ENCODE measurements at regions not wholly inside any gene's neighbourhood (a gene's known extent, or its start where the extent isn't known, plus 50 kb on each side); places are given as distances from the start of the nearest gene placed in this dataset.

GRCh38 chr18:64663086-64663485 is 514.2 kb upstream of the LINC00305 start:
- Histone ChIP-seq H3K27me3 (ENCODE audit: control insufficient read depth, insufficient read depth, low read length) (no peaks in the 10 kb centered on the region), H3K4me2 (ENCODE audit: low read length) (no peak overlapping the region), H3K9me3 (replicated peaks; ENCODE audit: low read length) (no peaks in the 10 kb centered on the region), H3K4me1 (ENCODE audit: control insufficient read depth, insufficient read depth, low read length) (no peaks in the 10 kb centered on the region), H3K4me3 (ENCODE audit: low read length) (no peak overlapping the region), H3K9ac (ENCODE audit: low read depth, low read length) (no peak overlapping the region), H3K36me3 (ENCODE audit: insufficient read depth, low read length) (no peaks in the 10 kb centered on the region)

GRCh38 chr18:64659196-64659595 is 510.3 kb upstream of the LINC00305 start:
- Histone ChIP-seq H3K36me3 (ENCODE audit: insufficient read depth, low read length) (no peaks in the 10 kb centered on the region), H3K4me1 (ENCODE audit: control insufficient read depth, insufficient read depth, low read length) (no peaks in the 10 kb centered on the region), H3K4me3 (ENCODE audit: low read length) (no peak overlapping the region), H3K9ac (ENCODE audit: low read depth, low read length) (no peak overlapping the region), H3K27me3 (ENCODE audit: control insufficient read depth, insufficient read depth, low read length) (no peaks in the 10 kb centered on the region), H3K9me3 (replicated peaks; ENCODE audit: low read length) (no peaks in the 10 kb centered on the region), H3K4me2 (ENCODE audit: low read length) (no peak overlapping the region)

- no peaks in the 10 kb centered on the region for H3K4me1 ChIP-seq (ENCODE audit: control insufficient read depth, insufficient read depth, low read length)
- peaks cover under 1% of the 10 kb centered on the region for H3K9me3 ChIP-seq (replicated peaks; ENCODE audit: low read length)
- H3K36me3 ChIP-seq (ENCODE audit: insufficient read depth, low read length), result no peaks in the 10 kb centered on the region
- H3K27me3 ChIP-seq (ENCODE audit: control insufficient read depth, insufficient read depth, low read length), result no peaks in the 10 kb centered on the region
- no peak overlapping the region for H3K4me3 ChIP-seq (ENCODE audit: low read length)
- no peak overlapping the region for H3K4me2 ChIP-seq (ENCODE audit: low read length)
- no peak overlapping the region for H3K9ac ChIP-seq (ENCODE audit: low read depth, low read length)
Measured at GRCh38 chr18:64653068-64653467, 504.2 kb upstream of the LINC00305 start.

GRCh38 chr18:64650068-64650467 is 501.2 kb upstream of the LINC00305 start:
- no peaks in the 10 kb centered on the region for H3K36me3 ChIP-seq (ENCODE audit: insufficient read depth, low read length)
- peaks cover 3% of the 10 kb centered on the region for H3K9me3 ChIP-seq (replicated peaks; ENCODE audit: low read length)
- H3K4me3 ChIP-seq (ENCODE audit: low read length), result no peak overlapping the region
- no peaks in the 10 kb centered on the region for H3K27me3 ChIP-seq (ENCODE audit: control insufficient read depth, insufficient read depth, low read length)
- H3K4me1 ChIP-seq (ENCODE audit: control insufficient read depth, insufficient read depth, low read length), result no peaks in the 10 kb centered on the region
- no peak overlapping the region for H3K4me2 ChIP-seq (ENCODE audit: low read length)
- no peak overlapping the region for H3K9ac ChIP-seq (ENCODE audit: low read depth, low read length)

GRCh38 chr18:64645753-64646152 is 496.9 kb upstream of the LINC00305 start:
- no peaks in the 10 kb centered on the region for H3K36me3 ChIP-seq (ENCODE audit: insufficient read depth, low read length)
- no peak overlapping the region for H3K4me3 ChIP-seq (ENCODE audit: low read length)
- H3K4me2 ChIP-seq (ENCODE audit: low read length), result no peak overlapping the region
- H3K4me1 ChIP-seq (ENCODE audit: control insufficient read depth, insufficient read depth, low read length), result no peaks in the 10 kb centered on the region
- no peak overlapping the region for H3K9ac ChIP-seq (ENCODE audit: low read depth, low read length)
- H3K27me3 ChIP-seq (ENCODE audit: control insufficient read depth, insufficient read depth, low read length), result no peaks in the 10 kb centered on the region
- peaks cover 3% of the 10 kb centered on the region for H3K9me3 ChIP-seq (replicated peaks; ENCODE audit: low read length)

DNA sequence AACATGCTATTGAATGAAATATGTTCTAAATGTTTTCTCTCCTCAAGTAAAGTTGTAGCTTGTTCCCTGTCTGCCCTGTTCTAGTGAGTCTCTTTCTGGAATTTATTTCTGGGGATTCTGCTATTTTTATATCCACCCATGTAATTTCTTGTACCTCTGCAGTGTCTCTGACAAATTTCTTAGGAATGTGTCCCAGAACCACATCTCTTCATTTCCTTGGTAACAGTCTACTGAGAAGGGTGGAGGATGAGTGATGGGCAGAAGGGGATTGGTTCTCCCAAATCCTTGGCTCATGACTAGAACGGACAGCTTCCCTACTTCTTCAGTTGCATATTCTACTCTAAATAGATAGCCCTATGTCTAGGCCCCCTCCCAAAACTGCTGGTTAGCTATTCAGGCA is 490.6 kb upstream of the LINC00305 start:
- no peaks in the 10 kb centered on the region for H3K4me1 ChIP-seq (ENCODE audit: control insufficient read depth, insufficient read depth, low read length)
- no peak overlapping the region for H3K4me2 ChIP-seq (ENCODE audit: low read length)
- H3K27me3 ChIP-seq (ENCODE audit: control insufficient read depth, insufficient read depth, low read length), result no peaks in the 10 kb centered on the region
- no peak overlapping the region for H3K9ac ChIP-seq (ENCODE audit: low read depth, low read length)
- H3K36me3 ChIP-seq (ENCODE audit: insufficient read depth, low read length), result no peaks in the 10 kb centered on the region
- H3K9me3 ChIP-seq (replicated peaks; ENCODE audit: low read length), result peaks cover 3% of the 10 kb centered on the region
- H3K4me3 ChIP-seq (ENCODE audit: low read length), result no peak overlapping the region

- H3K9ac ChIP-seq (ENCODE audit: low read depth, low read length), result no peak overlapping the region
Measured at GRCh38 chr18:64620971-64621560, 472.2 kb upstream of the LINC00305 start.

GRCh38 chr18:64618390-64618789 is 469.5 kb upstream of the LINC00305 start:
- H3K36me3 ChIP-seq (ENCODE audit: insufficient read depth, low read length), result no peaks in the 10 kb centered on the region
- H3K9me3 ChIP-seq (replicated peaks; ENCODE audit: low read length), result peaks cover 16% of the 10 kb centered on the region
- H3K4me2 ChIP-seq (ENCODE audit: low read length), result no peak overlapping the region
- H3K4me3 ChIP-seq (ENCODE audit: low read length), result no peak overlapping the region
- H3K9ac ChIP-seq (ENCODE audit: low read depth, low read length), result no peak overlapping the region
- no peaks in the 10 kb centered on the region for H3K4me1 ChIP-seq (ENCODE audit: control insufficient read depth, insufficient read depth, low read length)
- H3K27me3 ChIP-seq (ENCODE audit: control insufficient read depth, insufficient read depth, low read length), result no peaks in the 10 kb centered on the region

More at GRCh38 chr18:64620971-64621560, 472.2 kb upstream of the LINC00305 start:
- Histone ChIP-seq H3K36me3 (ENCODE audit: insufficient read depth, low read length) (no peaks in the 10 kb centered on the region), H3K4me1 (ENCODE audit: control insufficient read depth, insufficient read depth, low read length) (no peaks in the 10 kb centered on the region), H3K4me2 (ENCODE audit: low read length) (no peak overlapping the region), H3K27me3 (ENCODE audit: control insufficient read depth, insufficient read depth, low read length) (no peaks in the 10 kb centered on the region), H3K4me3 (ENCODE audit: low read length) (no peak overlapping the region), H3K9me3 (replicated peaks; ENCODE audit: low read length) (peaks cover 29% of the 10 kb centered on the region)

DNA sequence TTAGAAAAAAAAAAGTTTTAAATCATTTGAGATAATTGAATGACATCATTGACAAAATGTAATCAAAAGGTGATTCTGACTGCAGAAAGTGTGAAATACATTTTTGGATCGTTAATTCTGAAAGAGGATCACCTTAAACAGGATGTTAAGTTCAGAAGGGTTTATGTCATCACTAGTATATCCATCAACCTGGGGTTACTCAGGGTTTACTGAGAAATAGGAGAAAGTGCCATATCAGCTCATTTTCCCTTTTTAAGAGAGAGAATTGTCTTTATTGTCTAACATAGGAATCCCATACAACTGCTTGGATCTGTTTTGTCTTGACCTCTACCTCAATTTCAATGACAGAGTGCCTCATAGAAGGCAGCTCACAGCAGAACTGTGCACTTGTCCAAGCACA is 466.1 kb upstream of the LINC00305 start:
- no peaks in the 10 kb centered on the region for H3K36me3 ChIP-seq (ENCODE audit: insufficient read depth, low read length)
- H3K4me3 ChIP-seq (ENCODE audit: low read length), result no peak overlapping the region
- no peaks in the 10 kb centered on the region for H3K27me3 ChIP-seq (ENCODE audit: control insufficient read depth, insufficient read depth, low read length)
- H3K4me1 ChIP-seq (ENCODE audit: control insufficient read depth, insufficient read depth, low read length), result no peaks in the 10 kb centered on the region
- H3K9ac ChIP-seq (ENCODE audit: low read depth, low read length), result no peak overlapping the region
- H3K4me2 ChIP-seq (ENCODE audit: low read length), result no peak overlapping the region
- peaks cover 20% of the 10 kb centered on the region for H3K9me3 ChIP-seq (replicated peaks; ENCODE audit: low read length)

DNA sequence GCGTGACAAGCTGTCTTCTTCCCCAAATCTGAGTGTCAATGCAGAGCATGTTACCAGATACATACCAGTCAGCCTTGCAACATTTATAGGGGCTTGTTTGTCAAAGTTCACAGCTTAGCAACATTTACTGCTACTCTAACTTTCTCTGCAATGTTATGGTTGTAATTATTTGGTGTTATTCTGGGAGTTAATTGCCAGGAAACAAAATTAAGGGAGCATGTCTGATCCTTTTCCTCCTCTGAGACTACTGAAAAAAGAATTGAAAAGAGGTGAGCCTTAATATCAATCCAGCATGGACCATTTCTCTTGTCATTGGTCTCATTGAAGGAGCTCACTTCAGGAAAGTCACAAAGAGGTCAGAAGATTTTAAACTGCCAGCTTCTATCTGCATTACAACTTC is 465.6 kb upstream of the LINC00305 start:
- H3K9ac ChIP-seq (ENCODE audit: low read depth, low read length), result no peak overlapping the region
- H3K9me3 ChIP-seq (replicated peaks; ENCODE audit: low read length), result peaks cover 21% of the 10 kb centered on the region
- no peak overlapping the region for H3K4me3 ChIP-seq (ENCODE audit: low read length)
- no peaks in the 10 kb centered on the region for H3K27me3 ChIP-seq (ENCODE audit: control insufficient read depth, insufficient read depth, low read length)
- no peak overlapping the region for H3K4me2 ChIP-seq (ENCODE audit: low read length)
- H3K36me3 ChIP-seq (ENCODE audit: insufficient read depth, low read length), result no peaks in the 10 kb centered on the region
- H3K4me1 ChIP-seq (ENCODE audit: control insufficient read depth, insufficient read depth, low read length), result no peaks in the 10 kb centered on the region

GRCh38 chr18:64592246-64592645 is 443.4 kb upstream of the LINC00305 start:
- H3K36me3 ChIP-seq (ENCODE audit: insufficient read depth, low read length), result no peaks in the 10 kb centered on the region
- H3K4me2 ChIP-seq (ENCODE audit: low read length), result no peak overlapping the region
- H3K4me1 ChIP-seq (ENCODE audit: control insufficient read depth, insufficient read depth, low read length), result no peaks in the 10 kb centered on the region
- H3K4me3 ChIP-seq (ENCODE audit: low read length), result no peak overlapping the region
- H3K27me3 ChIP-seq (ENCODE audit: control insufficient read depth, insufficient read depth, low read length), result no peaks in the 10 kb centered on the region
- H3K9me3 ChIP-seq (replicated peaks; ENCODE audit: low read length), result peaks cover 6% of the 10 kb centered on the region
- H3K9ac ChIP-seq (ENCODE audit: low read depth, low read length), result no peak overlapping the region

- Histone ChIP-seq H3K27me3 (ENCODE audit: control insufficient read depth, insufficient read depth, low read length) (no peaks in the 10 kb centered on the region), H3K9ac (ENCODE audit: low read depth, low read length) (no peak overlapping the region), H3K36me3 (ENCODE audit: insufficient read depth, low read length) (no peaks in the 10 kb centered on the region), H3K4me3 (ENCODE audit: low read length) (no peak overlapping the region), H3K4me1 (ENCODE audit: control insufficient read depth, insufficient read depth, low read length) (no peaks in the 10 kb centered on the region), H3K4me2 (ENCODE audit: low read length) (no peak overlapping the region), H3K9me3 (replicated peaks; ENCODE audit: low read length) (peaks cover 6% of the 10 kb centered on the region)
Measured at GRCh38 chr18:64589000-64589399, 440.1 kb upstream of the LINC00305 start.
